ENCODE measurements at regions not wholly inside any gene's neighbourhood (a gene's known extent, or its start where the extent isn't known, plus 50 kb on each side); places are given as distances from the start of the nearest gene placed in this dataset.

- TF ChIP-seq FOXO4 (CRISPR knock-in tag; IDR thresholded peaks at IDR 0.05) (no peak), MXD1 (CRISPR knock-in tag; IDR thresholded peaks at IDR 0.05; ENCODE audit: borderline replicate concordance, poor library complexity, severe bottlenecking) (no peak), POLR2AphosphoS2 (IDR thresholded peaks at IDR 0.05; ENCODE audit: low read length) (no peak), ATF7 (IDR thresholded peaks at IDR 0.05) (no peak), PTRF (tag; IDR thresholded peaks at IDR 0.05) (no peak), ZNF518B (CRISPR knock-in tag; IDR thresholded peaks at IDR 0.05) (no peak), ATF4 (CRISPR knock-in tag; IDR thresholded peaks at IDR 0.05) (no peak)
- BruUV-seq (replicated peaks) = no TSS peak
- Histone ChIP-seq H3K4me1 (replicated peaks in 1 of 2; ENCODE audit: control insufficient read depth in 2 of 2, insufficient read depth in 2 of 2, low read length in 2 of 2) (no peaks in the 10 kb centered on the region), H3K79me2 (ENCODE audit: control insufficient read depth, insufficient read depth, low read length) (no peaks in the 10 kb centered on the region), H3K4me2 (ENCODE audit: insufficient read depth, low read length) (no peak overlapping the region), H3K9ac (ENCODE audit: insufficient read depth in 1 of 2, low read depth in 2 of 2, low read length in 2 of 2) (no peak overlapping the region), H3K4me3 (no peak overlapping the region), H3K27ac (ENCODE audit: extremely low read depth, low read depth, low read length) (no peak overlapping the region), H3K9me1 (ENCODE audit: control insufficient read depth, insufficient read depth, low read length) (no peaks in the 10 kb centered on the region), H3K9me3 (replicated peaks; ENCODE audit: control insufficient read depth, insufficient read depth, low read depth, low read length) (no peaks in the 10 kb centered on the region), H3K27me3 (ENCODE audit: control insufficient read depth in 2 of 2, insufficient read depth in 2 of 2, low read length in 2 of 2) (peaks cover 6 to 34% of the 10 kb centered on the region in 2 experiments; a peak in 3 of 5 replicates), H2AFZ (ENCODE audit: low read depth, low read length) (no peak overlapping the region), H4K20me1 (replicated peaks; ENCODE audit: control insufficient read depth, insufficient read depth, low read length) (no peaks in the 10 kb centered on the region), H3K36me3 (ENCODE audit: control insufficient read depth, insufficient read depth, low read length) (no peaks in the 10 kb centered on the region)
- 24% methylated on average over 21 of the region's 56 CpGs for WGBS (ENCODE audit: insufficient coverage, low coverage, missing lambda C conversion rate)
- ChIA-PET POLR2A (no interaction called here), CTCF (ENCODE audit: low intra/inter-chr PET ratio) (no interaction called here)
- FAIRE-seq (no peak), DNase-seq (ENCODE audit: extremely low read depth in 1 of 4, low spot score in 3 of 4) (no peak), ATAC-seq (no peak)
- in situ Hi-C loops (cut with MboI) = no loop called here
- intact Hi-C loops (cut with micrococcal nuclease) = no loop called here
Measured at GRCh38 chr13:20301403-20302071, 69.4 kb upstream of the GJB6 start.
